ENCODE measurements at regions not wholly inside any gene's neighbourhood (a gene's known extent, or its start where the extent isn't known, plus 50 kb on each side); places are given as distances from the start of the nearest gene placed in this dataset.

GRCh38 chr2:5959836-5960820, 267.9 kb downstream of the SOX11 start:
- no peak for DNase-seq

GRCh38 chr2:5967506-5967905, 275.3 kb downstream of the SOX11 start:
- DNase-seq, result no peak

GRCh38 chr2:5969303-5969702, 277.1 kb downstream of the SOX11 start:
- no peak for DNase-seq

DNA sequence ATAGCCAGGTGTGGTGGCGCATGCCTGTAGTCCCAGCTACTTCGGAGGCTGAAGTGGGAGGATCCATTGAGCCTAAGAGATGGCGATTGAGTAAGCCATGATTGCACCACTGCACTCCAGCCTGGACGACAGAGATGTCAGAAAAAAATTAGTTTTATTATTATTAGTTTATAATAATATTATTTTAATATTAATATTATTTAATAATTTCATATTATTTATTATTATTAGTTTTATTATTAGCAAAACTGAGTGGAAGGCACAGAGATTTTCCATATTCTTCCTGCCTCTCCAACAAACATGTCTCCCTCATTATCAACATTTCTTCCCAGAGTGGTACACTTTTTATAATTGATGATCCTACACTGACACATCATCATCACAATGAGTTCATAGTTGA, 278.2 kb downstream of the SOX11 start:
- DNase-seq, result no peak

DNA sequence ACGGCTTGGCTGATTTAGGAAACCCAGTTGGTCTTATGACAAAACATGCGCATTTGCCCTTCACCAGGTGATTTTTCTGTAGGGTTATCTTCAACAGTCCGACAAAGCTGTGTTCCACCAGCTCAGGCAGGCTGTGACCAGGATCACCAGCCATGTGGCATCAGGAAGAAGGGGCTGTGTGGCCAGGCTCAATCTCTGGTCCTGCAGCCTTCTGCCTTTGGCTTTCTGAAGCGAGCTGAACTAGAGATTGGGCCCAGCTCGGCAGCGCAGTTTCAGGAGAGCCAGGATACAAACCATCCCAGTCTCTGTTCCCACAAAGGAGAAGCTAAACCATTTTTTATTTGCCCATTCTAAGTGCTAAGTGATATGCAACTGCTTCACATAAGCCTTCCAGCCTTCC, 282.3 kb downstream of the SOX11 start:
- no peak for DNase-seq

GRCh38 chr2:5975401-5975800, 283.2 kb downstream of the SOX11 start:
- no peak for DNase-seq

DNA sequence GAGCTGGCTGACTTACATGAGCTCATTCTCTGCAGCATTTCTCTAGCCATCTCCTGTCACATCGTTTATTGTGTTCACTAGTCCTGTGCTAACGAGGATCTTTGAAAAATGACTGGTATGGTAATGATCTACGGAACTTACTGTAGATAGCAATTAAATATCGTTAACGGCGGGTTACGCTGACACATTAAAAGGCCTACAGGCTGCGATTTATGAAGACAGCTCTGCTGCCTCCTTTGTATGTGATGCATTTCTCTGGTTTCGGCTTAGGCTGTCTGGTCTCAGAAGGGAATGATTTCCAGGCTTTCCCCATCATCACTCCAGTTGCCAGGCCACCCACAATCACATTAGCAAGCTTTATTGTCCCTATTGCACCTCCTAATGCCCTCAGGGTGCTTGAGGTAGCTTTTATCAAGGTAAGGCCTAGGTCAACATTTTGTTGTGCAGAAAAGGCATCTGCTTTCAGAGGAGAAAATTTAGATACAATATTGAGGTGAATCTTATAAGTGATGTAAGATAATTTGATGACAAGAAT, 284.4 kb downstream of the SOX11 start:
- DNase-seq, result no peak

- no peak for DNase-seq
These were observed 285.3 kb downstream of the SOX11 start for GRCh38 chr2:5977477-5977876.

GRCh38 chr2:5978131-5978751, 286.1 kb downstream of the SOX11 start:
- no peak for DNase-seq

DNA sequence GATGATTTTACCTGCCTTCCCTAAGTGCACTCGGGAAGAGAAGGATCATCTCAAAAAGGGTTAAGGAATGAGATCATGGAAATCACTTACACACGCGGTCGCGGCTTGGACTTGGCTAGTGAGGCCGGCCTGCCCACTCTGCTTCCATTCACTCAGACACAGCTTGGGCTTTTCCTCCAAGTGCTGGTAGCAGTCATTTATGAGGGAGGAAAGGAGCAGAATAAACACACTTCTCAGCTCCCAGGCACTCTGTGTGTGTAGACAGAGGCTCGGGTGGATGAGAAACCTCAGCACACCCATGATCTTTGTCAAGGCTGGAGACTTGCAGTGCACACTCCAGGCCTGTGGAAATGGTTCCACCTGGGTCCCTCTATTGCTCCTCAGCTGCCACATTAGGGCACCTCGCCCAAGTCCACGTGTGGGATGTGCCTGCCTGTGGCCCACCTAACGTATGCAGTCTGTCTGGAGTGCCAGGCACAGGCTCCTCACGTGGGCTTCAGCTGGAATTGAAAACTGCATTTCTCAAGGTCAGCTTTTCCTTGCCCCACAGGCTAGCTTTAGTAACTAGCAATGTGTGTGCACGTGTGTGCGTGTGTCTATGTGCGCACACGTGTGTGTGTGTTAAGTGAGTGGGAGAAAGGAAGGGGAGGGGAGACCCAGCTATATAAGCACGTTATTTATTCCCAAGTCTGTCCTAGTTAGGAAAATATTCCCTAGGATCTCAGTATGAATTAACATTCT, 288.4 kb downstream of the SOX11 start:
- peak; percentile 37 for DNase-seq

DNA sequence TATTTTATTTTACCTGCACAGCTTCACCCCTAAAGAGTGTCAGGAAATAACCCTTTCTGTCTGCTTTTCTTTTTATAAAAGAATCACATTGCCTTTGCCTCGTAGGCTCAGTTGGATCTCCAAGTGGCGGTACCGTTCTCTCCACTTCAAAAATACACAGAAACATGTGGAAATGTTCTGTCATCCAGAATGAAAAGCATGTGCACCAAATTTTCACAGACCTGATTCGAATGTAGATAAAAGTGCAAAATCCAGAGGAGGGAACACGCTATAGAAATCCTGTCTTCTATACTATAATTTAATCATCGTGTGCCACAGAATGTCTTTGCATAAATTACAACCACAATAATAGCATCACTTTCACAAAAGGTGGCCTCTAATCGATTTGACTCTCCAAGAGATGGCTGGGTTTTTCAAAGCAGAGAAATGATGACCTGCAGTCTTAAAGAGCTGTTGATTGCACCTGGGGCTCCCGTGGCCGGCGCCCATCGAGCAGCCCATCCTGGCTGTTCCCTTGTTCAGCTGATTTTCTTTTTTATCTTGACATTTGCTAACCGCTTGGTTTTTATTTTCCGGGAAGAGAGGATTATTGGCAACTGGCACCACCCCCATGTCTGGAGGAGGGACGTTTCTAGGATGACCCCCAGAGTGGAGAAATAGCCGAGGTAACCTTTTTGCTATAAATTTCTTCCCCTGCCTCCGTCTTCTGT, 290.2 kb downstream of the SOX11 start:
- peak; percentile 69 for DNase-seq

DNA sequence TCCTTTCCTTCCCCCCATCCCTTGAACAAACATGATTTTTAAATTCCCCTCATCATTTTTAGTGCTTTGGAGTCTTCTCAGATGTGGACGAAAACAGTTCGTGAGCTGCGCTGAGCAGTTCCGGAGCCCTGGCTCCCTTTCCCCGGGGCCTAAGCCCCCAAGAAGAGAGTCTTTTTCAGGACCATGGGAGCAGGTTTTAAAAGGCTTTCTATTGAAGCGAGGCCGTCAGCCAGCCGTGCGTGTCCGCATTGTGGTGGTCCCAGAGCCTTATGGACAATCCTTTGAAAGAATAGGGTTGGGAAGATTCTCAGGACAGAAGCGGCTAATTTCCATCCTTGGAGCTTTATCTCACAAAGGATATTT, 290.7 kb downstream of the SOX11 start:
- DNase-seq, result peak; percentile 55

DNA sequence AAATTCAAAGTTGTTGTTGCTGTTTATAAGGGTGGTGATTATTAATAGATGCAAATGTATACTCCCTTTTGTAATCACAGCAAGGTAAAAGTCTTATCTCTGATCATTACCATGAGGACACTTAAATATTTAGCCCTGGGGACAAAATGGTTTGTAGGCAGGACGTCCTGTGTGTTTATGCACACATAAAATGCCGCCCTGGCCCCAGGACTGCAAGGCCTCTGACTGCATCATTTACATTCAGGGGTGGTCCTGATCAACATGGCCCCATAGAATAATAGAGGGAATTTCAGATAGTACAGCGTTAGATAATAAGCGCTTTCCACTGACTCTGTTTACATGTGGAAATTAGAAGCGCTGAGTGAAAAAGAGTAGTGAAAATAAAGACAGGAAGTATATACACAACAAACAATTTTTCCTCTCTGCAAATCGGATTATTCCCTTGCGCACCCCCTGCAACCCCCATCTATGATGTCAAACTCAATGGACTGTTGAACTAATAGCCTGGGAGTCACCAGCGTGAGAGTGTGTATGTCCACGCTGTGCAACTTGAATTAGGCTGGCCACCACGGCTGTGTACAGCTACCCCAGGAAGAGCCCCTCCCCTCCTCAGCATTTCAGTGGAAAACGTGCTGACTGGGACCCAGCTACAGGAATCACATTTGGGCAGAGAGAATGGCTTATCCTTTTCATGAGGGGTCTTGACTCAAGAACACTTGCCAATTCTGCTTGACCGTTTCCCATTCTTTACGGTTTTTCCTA, 291.5 kb downstream of the SOX11 start:
- no peak for DNase-seq

GRCh38 chr2:5984273-5984655, 292.1 kb downstream of the SOX11 start:
- DNase-seq, result no peak

DNA sequence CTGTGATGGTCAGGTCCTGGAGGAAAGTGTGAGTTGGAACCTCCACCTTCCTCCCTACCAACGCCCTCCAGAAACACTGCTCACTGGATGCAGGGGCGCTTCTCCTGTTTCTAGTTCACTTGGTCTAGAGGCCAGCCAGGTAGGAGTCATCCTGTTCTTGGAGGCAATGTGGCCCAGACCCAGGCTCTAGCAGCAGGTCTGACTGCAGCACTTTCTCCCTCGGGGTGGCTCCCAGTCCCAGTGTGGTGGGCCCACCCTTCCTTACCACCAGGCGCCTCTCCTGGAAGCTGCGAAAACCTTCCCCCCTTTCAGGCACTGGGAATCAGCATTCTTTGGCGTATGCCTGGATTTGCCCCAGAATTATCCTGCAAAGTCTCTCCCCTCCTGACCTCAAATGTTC, 292.8 kb downstream of the SOX11 start:
- DNase-seq, result no peak

DNA sequence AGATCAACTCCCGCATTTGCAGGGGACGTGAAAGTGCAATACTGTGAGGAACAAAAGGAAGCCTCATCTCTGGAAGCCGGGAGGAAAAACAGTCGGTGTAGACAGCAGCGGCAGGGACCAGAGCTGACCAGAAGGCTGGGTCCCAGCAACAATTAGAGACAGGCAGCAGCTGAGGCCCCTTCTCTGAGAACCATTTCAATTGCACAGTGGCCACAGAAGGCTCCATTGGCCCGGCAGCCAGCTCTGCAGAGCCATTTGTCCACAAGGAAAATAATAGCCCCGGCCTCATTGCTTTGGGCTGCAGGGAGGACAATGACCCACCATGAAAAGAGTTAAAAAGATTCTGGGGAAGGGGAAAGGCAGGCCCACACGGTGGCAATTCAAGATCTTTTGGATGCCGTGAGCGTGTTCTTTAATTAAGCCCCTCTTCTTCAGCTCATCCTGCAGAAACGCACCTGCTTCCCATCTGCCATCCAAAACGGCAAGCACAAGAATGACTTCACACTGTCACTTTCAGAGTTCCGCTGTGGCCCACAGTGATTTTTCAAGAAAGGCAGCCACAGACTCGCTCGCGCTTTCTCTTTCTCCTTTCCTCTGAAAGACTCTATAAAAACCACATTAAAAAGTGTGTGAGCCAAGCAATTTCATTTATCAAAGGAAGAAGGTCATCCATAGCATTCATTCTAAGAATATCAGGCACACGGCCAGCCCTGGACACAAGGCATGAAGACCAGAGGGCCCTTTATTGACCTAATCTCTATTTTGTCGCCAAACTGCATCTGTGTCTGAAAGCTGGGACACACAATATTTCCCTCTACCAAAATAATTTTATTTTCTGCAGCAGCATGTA, 293.6 kb downstream of the SOX11 start:
- no peak for DNase-seq

GRCh38 chr2:5986801-5987787, 294.9 kb downstream of the SOX11 start:
- DNase-seq, result peak; percentile 22

DNA sequence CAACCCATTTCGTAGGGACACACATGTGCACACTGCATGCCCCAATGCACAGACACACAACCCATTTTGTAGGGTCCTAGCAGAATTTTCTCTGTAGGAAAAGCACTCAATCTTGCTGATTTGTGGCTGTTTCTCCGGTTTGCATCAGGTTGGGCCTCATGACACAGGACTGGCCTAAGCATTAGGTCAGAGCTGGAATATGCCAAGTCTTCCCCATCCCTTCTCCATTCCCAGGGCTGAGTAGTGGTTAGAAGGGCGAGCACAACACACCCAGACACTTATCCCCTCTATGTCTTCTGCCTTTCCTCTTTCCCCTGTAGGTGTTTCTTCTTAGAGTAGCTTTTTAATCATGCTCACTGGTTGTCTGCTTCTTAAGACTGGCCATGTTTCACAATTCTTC, 295.9 kb downstream of the SOX11 start:
- no peak for DNase-seq

- DNase-seq, result no peak
These were observed 297.9 kb downstream of the SOX11 start for GRCh38 chr2:5990086-5990485.
